NCI-H1417 (cell line): ENCODE measurements at regions not wholly inside any gene's neighbourhood (a gene's known extent, or its start where the extent isn't known, plus 50 kb on each side); places are given as distances from the start of the nearest gene placed in this dataset.

ENCODE experiments used
- DNase-seq, 3 experiments: peaks; one replicate each; lab custom pipeline; 2025; lab: John Stamatoyannopoulos, UW

GRCh38 chrX:21056622-21057021 is 317.6 kb upstream of the CNKSR2 start:
- DNase-seq = no peak

- DNase-seq = no peak
Observed at GRCh38 chrX:21047034-21047455, 327.2 kb upstream of the CNKSR2 start.

- DNase-seq = peak in 1 of 3 experiments; percentile 23
Observed at GRCh38 chrX:21014326-21014725, 359.9 kb upstream of the CNKSR2 start.

- no peak for DNase-seq
Observed at GRCh38 chrX:21004835-21005234, 369.4 kb upstream of the CNKSR2 start.

- DNase-seq = no peak
Observed at GRCh38 chrX:20995829-20996228, 378.4 kb upstream of the CNKSR2 start.

GRCh38 chrX:20989361-20989760 is 384.9 kb upstream of the CNKSR2 start:
- DNase-seq = no peak

GRCh38 chrX:20988804-20989203 is 385.4 kb upstream of the CNKSR2 start:
- DNase-seq = no peak

GRCh38 chrX:20988118-20988517 is 386.1 kb upstream of the CNKSR2 start:
- no peak for DNase-seq

- no peak for DNase-seq
Observed at GRCh38 chrX:20980426-20980825, 393.8 kb upstream of the CNKSR2 start.

GRCh38 chrX:20974326-20974725 is 399.9 kb upstream of the CNKSR2 start:
- DNase-seq = no peak

GRCh38 chrX:20973038-20973437 is 401.2 kb upstream of the CNKSR2 start:
- DNase-seq = no peak

GRCh38 chrX:20971250-20971649 is 403.0 kb upstream of the CNKSR2 start:
- no peak for DNase-seq

GRCh38 chrX:20969565-20969964 is 404.7 kb upstream of the CNKSR2 start:
- no peak for DNase-seq

GRCh38 chrX:20968996-20969395 is 405.2 kb upstream of the CNKSR2 start:
- no peak for DNase-seq

- DNase-seq = peak in 2 of 3 experiments; percentile 32 to 77
Observed at GRCh38 chrX:20967725-20968124, 406.5 kb upstream of the CNKSR2 start.

GRCh38 chrX:20965270-20966044 is 408.8 kb upstream of the CNKSR2 start:
- DNase-seq = peak in 1 of 3 experiments; percentile 52

- DNase-seq = no peak
Observed at GRCh38 chrX:20954014-20954413, 420.2 kb upstream of the CNKSR2 start.

- peak in 2 of 3 experiments; percentile 17 to 70 for DNase-seq
Observed at GRCh38 chrX:20952180-20952579, 422.0 kb upstream of the CNKSR2 start.

- DNase-seq = no peak
Observed at GRCh38 chrX:20951016-20951810, 423.0 kb upstream of the CNKSR2 start.

GRCh38 chrX:20947411-20947912 is 426.8 kb upstream of the CNKSR2 start:
- no peak for DNase-seq

- no peak for DNase-seq
Observed at GRCh38 chrX:20913760-20914159, 460.5 kb upstream of the CNKSR2 start.

GRCh38 chrX:20906571-20906970 is 467.6 kb upstream of the CNKSR2 start:
- DNase-seq = no peak

GRCh38 chrX:20884565-20884964 is 489.7 kb upstream of the CNKSR2 start:
- DNase-seq = no peak
